Ishikawa (cell line): ENCODE measurements at regions not wholly inside any gene's neighbourhood (a gene's known extent, or its start where the extent isn't known, plus 50 kb on each side); places are given as distances from the start of the nearest gene placed in this dataset.

Experiments used
- CEBPB ChIP-seq: IDR thresholded peaks from 2 replicates; pipeline ENCODE4 v1.6.1; 2012
- CREB1 ChIP-seq: IDR thresholded peaks from 2 replicates; pipeline ENCODE4 v1.6.1; 2012; ENCODE audit warnings: low read depth
- EGR1 ChIP-seq: IDR thresholded peaks from 2 replicates; pipeline ENCODE4 v1.6.1; 2012
- EP300 ChIP-seq: IDR thresholded peaks from 2 replicates; pipeline ENCODE4 v1.6.1; 2012; ENCODE audit warnings: borderline replicate concordance
- FOXM1 ChIP-seq: IDR thresholded peaks from 2 replicates; pipeline ENCODE4 v1.6.1; 2012; ENCODE audit warnings: low read depth, borderline replicate concordance
- NFIC ChIP-seq: IDR thresholded peaks from 2 replicates; pipeline ENCODE4 v1.6.1; 2012
- RAD21 ChIP-seq: IDR thresholded peaks from 2 replicates; pipeline ENCODE4 v1.6.1; 2012; ENCODE audit warnings: low read depth
- TAF1 ChIP-seq: IDR thresholded peaks from 2 replicates; pipeline ENCODE4 v1.6.1; 2012; ENCODE audit warnings: low read depth, mild to moderate bottlenecking
- TCF12 ChIP-seq: IDR thresholded peaks from 2 replicates; pipeline ENCODE4 v1.6.1; 2012; ENCODE audit warnings: low read depth
- TEAD4 ChIP-seq: IDR thresholded peaks from 2 replicates; pipeline ENCODE4 v1.6.1; 2012
- YY1 ChIP-seq: IDR thresholded peaks from 2 replicates; pipeline ENCODE4 v1.6.1; 2012; ENCODE audit warnings: low read depth
- ZBTB7A ChIP-seq: IDR thresholded peaks from 2 replicates; pipeline ENCODE4 v1.6.1; 2012; ENCODE audit warnings: low read depth
- TF ChIP-seq, protein P1 (sequence below): IDR thresholded peaks from 2 replicates; pipeline ENCODE4 v1.6.1; 2012
- TF ChIP-seq, protein P2 (sequence below): IDR thresholded peaks from 2 replicates; pipeline ENCODE4 v1.6.1; 2012; ENCODE audit warnings: low read depth, mild to moderate bottlenecking
- TF ChIP-seq, protein P3 (sequence below): IDR thresholded peaks from 2 replicates; pipeline ENCODE4 v1.6.1; 2012

DNA sequence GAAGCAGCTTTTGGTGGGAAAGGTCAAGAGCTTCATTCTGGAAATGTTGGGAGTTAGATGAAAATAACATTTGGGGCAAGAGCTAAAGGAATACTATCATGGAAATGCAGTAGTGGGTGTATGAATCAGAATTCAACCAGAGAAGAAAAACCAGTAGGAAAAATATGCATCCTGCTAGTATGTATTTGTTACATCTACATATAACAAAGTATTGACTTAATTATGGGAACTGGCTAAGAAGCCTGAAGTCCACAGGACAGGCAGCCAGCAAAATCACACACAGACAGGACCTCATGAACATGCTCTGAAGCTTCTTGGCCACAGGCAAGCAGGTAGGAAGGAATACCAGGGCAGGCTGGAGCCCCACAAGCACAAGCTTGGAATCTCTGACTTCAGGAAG is 185.8 kb downstream of the FBXO15 start:
- no peak for TF ChIP-seq TCF12

DNA sequence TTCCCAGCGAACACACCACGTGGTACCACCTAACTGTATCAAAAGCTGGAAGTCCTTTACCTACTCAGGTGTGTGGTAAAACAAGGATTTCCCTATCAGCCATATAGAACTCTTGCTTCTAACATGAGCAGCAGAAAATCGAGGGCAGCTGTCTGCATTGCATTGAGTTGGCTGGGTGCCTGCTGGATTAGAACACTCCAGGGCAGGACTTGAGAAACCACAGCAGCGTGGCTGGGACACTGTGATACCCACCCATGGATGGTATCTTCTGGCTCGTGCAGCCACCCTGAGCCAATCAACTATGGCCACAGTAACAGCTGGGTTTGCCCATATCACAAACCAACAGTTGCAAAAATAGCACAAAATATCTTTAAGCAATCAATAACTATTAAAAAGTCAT is 188.3 kb downstream of the FBXO15 start:
- TF ChIP-seq TCF12 (no peak), RAD21 (no peak), EGR1 (no peak), TAF1 (no peak), YY1 (no peak), NFIC (no peak), ZBTB7A (no peak), TEAD4 (no peak)
- TF ChIP-seq, protein P1, sequence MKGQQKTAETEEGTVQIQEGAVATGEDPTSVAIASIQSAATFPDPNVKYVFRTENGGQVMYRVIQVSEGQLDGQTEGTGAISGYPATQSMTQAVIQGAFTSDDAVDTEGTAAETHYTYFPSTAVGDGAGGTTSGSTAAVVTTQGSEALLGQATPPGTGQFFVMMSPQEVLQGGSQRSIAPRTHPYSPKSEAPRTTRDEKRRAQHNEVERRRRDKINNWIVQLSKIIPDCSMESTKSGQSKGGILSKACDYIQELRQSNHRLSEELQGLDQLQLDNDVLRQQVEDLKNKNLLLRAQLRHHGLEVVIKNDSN, result no peak

DNA sequence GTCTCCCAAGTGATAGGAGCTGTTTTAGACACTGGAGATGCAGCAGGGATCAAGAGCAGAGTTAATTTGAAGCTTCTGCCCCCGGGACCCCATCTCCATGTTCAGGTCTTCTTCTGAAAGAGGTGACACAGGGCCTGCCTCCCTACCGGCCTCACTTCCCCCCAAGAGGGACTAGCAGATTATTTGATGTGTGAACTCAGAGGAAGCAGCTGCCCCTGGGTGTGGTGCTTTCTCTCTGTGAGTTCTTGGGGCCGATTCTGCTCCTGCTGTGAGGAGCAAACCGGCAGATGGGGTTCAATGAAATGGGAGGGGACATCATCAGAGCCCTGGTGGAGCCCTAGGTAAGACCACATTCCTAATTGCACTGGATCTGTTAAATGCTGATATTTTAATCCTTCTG is 193.4 kb downstream of the FBXO15 start:
- TF ChIP-seq, protein P2, sequence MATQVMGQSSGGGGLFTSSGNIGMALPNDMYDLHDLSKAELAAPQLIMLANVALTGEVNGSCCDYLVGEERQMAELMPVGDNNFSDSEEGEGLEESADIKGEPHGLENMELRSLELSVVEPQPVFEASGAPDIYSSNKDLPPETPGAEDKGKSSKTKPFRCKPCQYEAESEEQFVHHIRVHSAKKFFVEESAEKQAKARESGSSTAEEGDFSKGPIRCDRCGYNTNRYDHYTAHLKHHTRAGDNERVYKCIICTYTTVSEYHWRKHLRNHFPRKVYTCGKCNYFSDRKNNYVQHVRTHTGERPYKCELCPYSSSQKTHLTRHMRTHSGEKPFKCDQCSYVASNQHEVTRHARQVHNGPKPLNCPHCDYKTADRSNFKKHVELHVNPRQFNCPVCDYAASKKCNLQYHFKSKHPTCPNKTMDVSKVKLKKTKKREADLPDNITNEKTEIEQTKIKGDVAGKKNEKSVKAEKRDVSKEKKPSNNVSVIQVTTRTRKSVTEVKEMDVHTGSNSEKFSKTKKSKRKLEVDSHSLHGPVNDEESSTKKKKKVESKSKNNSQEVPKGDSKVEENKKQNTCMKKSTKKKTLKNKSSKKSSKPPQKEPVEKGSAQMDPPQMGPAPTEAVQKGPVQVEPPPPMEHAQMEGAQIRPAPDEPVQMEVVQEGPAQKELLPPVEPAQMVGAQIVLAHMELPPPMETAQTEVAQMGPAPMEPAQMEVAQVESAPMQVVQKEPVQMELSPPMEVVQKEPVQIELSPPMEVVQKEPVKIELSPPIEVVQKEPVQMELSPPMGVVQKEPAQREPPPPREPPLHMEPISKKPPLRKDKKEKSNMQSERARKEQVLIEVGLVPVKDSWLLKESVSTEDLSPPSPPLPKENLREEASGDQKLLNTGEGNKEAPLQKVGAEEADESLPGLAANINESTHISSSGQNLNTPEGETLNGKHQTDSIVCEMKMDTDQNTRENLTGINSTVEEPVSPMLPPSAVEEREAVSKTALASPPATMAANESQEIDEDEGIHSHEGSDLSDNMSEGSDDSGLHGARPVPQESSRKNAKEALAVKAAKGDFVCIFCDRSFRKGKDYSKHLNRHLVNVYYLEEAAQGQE, result no peak
- TF ChIP-seq, protein P1, result no peak
- TF ChIP-seq TCF12 (no peak), FOXM1 (no peak), EGR1 (no peak), EP300 (no peak), RAD21 (no peak), TAF1 (no peak)

DNA sequence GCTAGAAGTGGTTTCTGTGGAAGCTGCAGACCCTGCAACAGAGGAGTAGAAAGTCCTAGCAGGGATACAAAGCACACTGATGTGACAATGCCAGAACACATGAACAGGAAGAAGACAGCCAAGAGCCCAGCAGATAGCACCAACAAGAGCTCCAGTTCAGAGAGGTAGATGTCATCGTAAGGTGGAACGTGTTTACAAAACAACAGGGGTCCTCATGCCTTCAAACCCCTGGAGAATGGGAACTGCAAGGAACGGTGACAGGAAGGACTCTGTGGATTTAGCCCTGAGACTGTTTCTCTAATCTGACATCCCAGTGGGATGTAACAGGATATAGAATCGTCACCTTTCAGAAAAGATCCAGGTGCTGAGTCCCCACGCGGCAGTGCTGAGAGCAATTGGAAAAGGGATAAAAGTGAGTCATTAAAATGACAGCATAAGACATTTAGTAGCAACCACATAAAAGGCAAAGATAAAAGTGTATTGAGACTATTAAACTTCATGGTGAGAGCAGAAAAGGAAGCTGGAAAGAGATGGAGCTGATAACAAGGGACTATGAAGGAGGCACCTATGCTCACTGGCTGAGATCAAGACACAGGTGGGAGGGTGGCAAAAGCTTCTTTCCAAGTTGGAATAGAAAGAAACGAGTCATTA is 195.2 kb downstream of the FBXO15 start:
- TF ChIP-seq, protein P2, result no peak
- TF ChIP-seq CEBPB (no peak), TCF12 (no peak), EGR1 (no peak)
- TF ChIP-seq, protein P3, sequence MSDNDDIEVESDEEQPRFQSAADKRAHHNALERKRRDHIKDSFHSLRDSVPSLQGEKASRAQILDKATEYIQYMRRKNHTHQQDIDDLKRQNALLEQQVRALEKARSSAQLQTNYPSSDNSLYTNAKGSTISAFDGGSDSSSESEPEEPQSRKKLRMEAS, result no peak

DNA sequence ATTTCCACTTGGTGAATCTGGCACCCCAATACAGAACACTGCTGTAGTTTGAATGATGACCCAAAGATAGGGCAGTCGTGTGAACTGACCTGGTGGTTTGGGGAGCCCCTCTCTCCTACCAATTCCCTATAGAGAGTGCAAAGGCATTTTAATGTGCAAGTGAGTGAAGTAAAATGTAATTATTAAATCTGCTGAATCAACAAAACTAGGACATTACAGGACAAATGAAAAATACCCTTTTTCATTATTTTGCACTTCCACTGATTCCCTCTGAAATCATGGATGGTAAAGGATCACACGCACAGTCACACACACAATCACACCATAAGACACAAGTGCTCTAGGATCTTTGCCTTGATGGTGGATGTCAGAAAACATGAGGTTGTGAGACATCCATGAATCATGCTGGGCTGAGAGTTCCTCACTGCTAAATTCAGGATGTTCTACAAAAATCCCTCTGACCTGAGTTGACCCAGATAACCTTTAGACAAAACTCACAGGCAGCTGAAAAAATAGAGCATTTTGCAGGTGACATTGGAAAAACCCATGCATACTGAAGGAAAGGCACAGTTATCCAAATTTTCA is 197.4 kb downstream of the FBXO15 start:
- TF ChIP-seq CREB1, result no peak
- no peak for TF ChIP-seq NFIC
- TF ChIP-seq TEAD4, result no peak
- TF ChIP-seq CEBPB, result no peak
- no peak for TF ChIP-seq EP300
- TF ChIP-seq FOXM1, result no peak
- TF ChIP-seq TAF1, result no peak
- TF ChIP-seq, protein P1, result no peak
- TF ChIP-seq YY1, result no peak
- TF ChIP-seq, protein P3, result no peak
- TF ChIP-seq TCF12, result no peak
- TF ChIP-seq EGR1, result no peak
- TF ChIP-seq ZBTB7A, result no peak
- no peak for TF ChIP-seq RAD21
- TF ChIP-seq, protein P2, result no peak
